ENCODE measurements at regions not wholly inside any gene's neighbourhood (a gene's known extent, or its start where the extent isn't known, plus 50 kb on each side); places are given as distances from the start of the nearest gene placed in this dataset.

- TF ChIP-seq ZBTB12 (CRISPR knock-in tag; IDR thresholded peaks at IDR 0.05) (no peak), SMAD2 (IDR thresholded peaks at IDR 0.05; ENCODE audit: low read depth, low read length) (no peak), ZNF436 (CRISPR knock-in tag; IDR thresholded peaks at IDR 0.05) (no peak), NFXL1 (CRISPR knock-in tag; IDR thresholded peaks at IDR 0.05) (no peak), POLR2B (IDR thresholded peaks at IDR 0.05; ENCODE audit: low read depth, partially characterized antibody) (no peak), ZNF551 (CRISPR knock-in tag; IDR thresholded peaks at IDR 0.05) (no peak), ZNF695 (CRISPR knock-in tag; IDR thresholded peaks at IDR 0.05) (no peak), ZNF124 (CRISPR knock-in tag; IDR thresholded peaks at IDR 0.05) (no peak), CBFB (CRISPR knock-in tag; IDR thresholded peaks at IDR 0.05) (no peak)
- TF ChIP-seq, protein P1, sequence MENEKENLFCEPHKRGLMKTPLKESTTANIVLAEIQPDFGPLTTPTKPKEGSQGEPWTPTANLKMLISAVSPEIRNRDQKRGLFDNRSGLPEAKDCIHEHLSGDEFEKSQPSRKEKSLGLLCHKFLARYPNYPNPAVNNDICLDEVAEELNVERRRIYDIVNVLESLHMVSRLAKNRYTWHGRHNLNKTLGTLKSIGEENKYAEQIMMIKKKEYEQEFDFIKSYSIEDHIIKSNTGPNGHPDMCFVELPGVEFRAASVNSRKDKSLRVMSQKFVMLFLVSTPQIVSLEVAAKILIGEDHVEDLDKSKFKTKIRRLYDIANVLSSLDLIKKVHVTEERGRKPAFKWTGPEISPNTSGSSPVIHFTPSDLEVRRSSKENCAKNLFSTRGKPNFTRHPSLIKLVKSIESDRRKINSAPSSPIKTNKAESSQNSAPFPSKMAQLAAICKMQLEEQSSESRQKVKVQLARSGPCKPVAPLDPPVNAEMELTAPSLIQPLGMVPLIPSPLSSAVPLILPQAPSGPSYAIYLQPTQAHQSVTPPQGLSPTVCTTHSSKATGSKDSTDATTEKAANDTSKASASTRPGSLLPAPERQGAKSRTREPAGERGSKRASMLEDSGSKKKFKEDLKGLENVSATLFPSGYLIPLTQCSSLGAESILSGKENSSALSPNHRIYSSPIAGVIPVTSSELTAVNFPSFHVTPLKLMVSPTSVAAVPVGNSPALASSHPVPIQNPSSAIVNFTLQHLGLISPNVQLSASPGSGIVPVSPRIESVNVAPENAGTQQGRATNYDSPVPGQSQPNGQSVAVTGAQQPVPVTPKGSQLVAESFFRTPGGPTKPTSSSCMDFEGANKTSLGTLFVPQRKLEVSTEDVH (IDR thresholded peaks at IDR 0.05; ENCODE audit: low read depth, partially characterized antibody) = no peak
- TF ChIP-seq, protein P2, sequence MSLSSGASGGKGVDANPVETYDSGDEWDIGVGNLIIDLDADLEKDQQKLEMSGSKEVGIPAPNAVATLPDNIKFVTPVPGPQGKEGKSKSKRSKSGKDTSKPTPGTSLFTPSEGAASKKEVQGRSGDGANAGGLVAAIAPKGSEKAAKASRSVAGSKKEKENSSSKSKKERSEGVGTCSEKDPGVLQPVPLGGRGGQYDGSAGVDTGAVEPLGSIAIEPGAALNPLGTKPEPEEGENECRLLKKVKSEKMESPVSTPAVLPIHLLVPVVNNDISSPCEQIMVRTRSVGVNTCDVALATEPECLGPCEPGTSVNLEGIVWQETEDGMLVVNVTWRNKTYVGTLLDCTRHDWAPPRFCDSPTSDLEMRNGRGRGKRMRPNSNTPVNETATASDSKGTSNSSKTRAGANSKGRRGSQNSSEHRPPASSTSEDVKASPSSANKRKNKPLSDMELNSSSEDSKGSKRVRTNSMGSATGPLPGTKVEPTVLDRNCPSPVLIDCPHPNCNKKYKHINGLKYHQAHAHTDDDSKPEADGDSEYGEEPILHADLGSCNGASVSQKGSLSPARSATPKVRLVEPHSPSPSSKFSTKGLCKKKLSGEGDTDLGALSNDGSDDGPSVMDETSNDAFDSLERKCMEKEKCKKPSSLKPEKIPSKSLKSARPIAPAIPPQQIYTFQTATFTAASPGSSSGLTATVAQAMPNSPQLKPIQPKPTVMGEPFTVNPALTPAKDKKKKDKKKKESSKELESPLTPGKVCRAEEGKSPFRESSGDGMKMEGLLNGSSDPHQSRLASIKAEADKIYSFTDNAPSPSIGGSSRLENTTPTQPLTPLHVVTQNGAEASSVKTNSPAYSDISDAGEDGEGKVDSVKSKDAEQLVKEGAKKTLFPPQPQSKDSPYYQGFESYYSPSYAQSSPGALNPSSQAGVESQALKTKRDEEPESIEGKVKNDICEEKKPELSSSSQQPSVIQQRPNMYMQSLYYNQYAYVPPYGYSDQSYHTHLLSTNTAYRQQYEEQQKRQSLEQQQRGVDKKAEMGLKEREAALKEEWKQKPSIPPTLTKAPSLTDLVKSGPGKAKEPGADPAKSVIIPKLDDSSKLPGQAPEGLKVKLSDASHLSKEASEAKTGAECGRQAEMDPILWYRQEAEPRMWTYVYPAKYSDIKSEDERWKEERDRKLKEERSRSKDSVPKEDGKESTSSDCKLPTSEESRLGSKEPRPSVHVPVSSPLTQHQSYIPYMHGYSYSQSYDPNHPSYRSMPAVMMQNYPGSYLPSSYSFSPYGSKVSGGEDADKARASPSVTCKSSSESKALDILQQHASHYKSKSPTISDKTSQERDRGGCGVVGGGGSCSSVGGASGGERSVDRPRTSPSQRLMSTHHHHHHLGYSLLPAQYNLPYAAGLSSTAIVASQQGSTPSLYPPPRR (CRISPR knock-in tag; IDR thresholded peaks at IDR 0.05; ENCODE audit: borderline replicate concordance) = no peak
- TF ChIP-seq, protein P3, sequence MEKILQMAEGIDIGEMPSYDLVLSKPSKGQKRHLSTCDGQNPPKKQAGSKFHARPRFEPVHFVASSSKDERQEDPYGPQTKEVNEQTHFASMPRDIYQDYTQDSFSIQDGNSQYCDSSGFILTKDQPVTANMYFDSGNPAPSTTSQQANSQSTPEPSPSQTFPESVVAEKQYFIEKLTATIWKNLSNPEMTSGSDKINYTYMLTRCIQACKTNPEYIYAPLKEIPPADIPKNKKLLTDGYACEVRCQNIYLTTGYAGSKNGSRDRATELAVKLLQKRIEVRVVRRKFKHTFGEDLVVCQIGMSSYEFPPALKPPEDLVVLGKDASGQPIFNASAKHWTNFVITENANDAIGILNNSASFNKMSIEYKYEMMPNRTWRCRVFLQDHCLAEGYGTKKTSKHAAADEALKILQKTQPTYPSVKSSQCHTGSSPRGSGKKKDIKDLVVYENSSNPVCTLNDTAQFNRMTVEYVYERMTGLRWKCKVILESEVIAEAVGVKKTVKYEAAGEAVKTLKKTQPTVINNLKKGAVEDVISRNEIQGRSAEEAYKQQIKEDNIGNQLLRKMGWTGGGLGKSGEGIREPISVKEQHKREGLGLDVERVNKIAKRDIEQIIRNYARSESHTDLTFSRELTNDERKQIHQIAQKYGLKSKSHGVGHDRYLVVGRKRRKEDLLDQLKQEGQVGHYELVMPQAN (IDR thresholded peaks at IDR 0.05; ENCODE audit: borderline replicate concordance) = no peak
- TF ChIP-seq, protein P4, sequence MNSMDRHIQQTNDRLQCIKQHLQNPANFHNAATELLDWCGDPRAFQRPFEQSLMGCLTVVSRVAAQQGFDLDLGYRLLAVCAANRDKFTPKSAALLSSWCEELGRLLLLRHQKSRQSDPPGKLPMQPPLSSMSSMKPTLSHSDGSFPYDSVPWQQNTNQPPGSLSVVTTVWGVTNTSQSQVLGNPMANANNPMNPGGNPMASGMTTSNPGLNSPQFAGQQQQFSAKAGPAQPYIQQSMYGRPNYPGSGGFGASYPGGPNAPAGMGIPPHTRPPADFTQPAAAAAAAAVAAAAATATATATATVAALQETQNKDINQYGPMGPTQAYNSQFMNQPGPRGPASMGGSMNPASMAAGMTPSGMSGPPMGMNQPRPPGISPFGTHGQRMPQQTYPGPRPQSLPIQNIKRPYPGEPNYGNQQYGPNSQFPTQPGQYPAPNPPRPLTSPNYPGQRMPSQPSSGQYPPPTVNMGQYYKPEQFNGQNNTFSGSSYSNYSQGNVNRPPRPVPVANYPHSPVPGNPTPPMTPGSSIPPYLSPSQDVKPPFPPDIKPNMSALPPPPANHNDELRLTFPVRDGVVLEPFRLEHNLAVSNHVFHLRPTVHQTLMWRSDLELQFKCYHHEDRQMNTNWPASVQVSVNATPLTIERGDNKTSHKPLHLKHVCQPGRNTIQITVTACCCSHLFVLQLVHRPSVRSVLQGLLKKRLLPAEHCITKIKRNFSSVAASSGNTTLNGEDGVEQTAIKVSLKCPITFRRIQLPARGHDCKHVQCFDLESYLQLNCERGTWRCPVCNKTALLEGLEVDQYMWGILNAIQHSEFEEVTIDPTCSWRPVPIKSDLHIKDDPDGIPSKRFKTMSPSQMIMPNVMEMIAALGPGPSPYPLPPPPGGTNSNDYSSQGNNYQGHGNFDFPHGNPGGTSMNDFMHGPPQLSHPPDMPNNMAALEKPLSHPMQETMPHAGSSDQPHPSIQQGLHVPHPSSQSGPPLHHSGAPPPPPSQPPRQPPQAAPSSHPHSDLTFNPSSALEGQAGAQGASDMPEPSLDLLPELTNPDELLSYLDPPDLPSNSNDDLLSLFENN (IDR thresholded peaks at IDR 0.05; ENCODE audit: low read depth in 2 of 2, low read length in 2 of 2) = no peak
These were observed 366.2 kb upstream of the CLNK start (continued) for GRCh38 chr4:11050766-11051165.
